Fibroblast of lung (primary cell): ENCODE measurements at regions not wholly inside any gene's neighbourhood (a gene's known extent, or its start where the extent isn't known, plus 50 kb on each side); places are given as distances from the start of the nearest gene placed in this dataset.

ENCODE experiments used
- DNase-seq, 2 donors: peaks; one replicate each; pipeline versions ENCODE4 v3.0.0 to v3.0.0-alpha.2; 2010; ENCODE audit warnings: low read depth in 2 of 2
- H2AFZ ChIP-seq: 2 replicates; pipeline ENCODE4 v1.5.1; 2012; ENCODE audit warnings: low read length, control low read depth, inconsistent platforms
- H3K27ac ChIP-seq: 2 replicates; pipeline ENCODE4 v1.5.1; 2011; ENCODE audit warnings: low read length, control low read depth; ENCODE audit not compliant: insufficient read depth
- H3K27me3 ChIP-seq: 2 replicates; pipeline ENCODE4 v1.5.1; 2011; ENCODE audit warnings: mild to moderate bottlenecking, low read length; ENCODE audit not compliant: control insufficient read depth, insufficient read depth
- H3K36me3 ChIP-seq: 2 replicates; pipeline ENCODE4 v1.5.1; 2011; ENCODE audit warnings: low read length; ENCODE audit not compliant: control insufficient read depth, insufficient read depth
- H3K4me1 ChIP-seq: 2 replicates; pipeline ENCODE4 v1.5.1; 2011; ENCODE audit warnings: low read length; ENCODE audit not compliant: control insufficient read depth, insufficient read depth; ENCODE audit errors: extremely low read depth
- H3K4me2 ChIP-seq: 2 replicates; pipeline ENCODE4 v1.5.1; 2011; ENCODE audit warnings: low read length, control low read depth; ENCODE audit not compliant: insufficient read depth; ENCODE audit errors: extremely low read depth
- H3K4me3 ChIP-seq, 4 experiments: fragments of 200-600 bp in 1 of 4; sonication (generic) in 1 of 4; replicated peaks in 1 of 4; 2 replicates each; pipeline ENCODE4 v1.5.1; 2011 to 2016; ENCODE audit warnings: low read length in 4 of 4, low read depth in 3 of 4, mild to moderate bottlenecking in 3 of 4, control low read depth in 2 of 4, inconsistent platforms in 1 of 4, mixed read lengths in 1 of 4; ENCODE audit not compliant: insufficient read depth in 1 of 4; ENCODE audit errors: control extremely low read depth in 1 of 4
- H3K79me2 ChIP-seq: 2 replicates; pipeline ENCODE4 v1.5.1; 2012; ENCODE audit warnings: mild to moderate bottlenecking, low read length, inconsistent platforms; ENCODE audit not compliant: control insufficient read depth, insufficient read depth
- H3K9ac ChIP-seq: 2 replicates; pipeline ENCODE4 v1.5.1; 2011; ENCODE audit warnings: mild to moderate bottlenecking, low read length, control low read depth; ENCODE audit not compliant: insufficient read depth
- H3K9me3 ChIP-seq: 2 replicates; pipeline ENCODE4 v1.5.1; 2012; ENCODE audit warnings: low read depth, low read length; ENCODE audit not compliant: control insufficient read depth, insufficient read depth
- H4K20me1 ChIP-seq: 2 replicates; pipeline ENCODE4 v1.5.1; 2011; ENCODE audit warnings: low read length; ENCODE audit not compliant: control insufficient read depth, insufficient read depth; ENCODE audit errors: extremely low read depth
- CTCF ChIP-seq, 2 donors: IDR thresholded peaks in 1 of 2; conservative IDR thresholded peaks in 1 of 2; 1 replicate in 1 of 2; 2 replicates in 1 of 2; pipeline ENCODE4 v1.5.1; 2011 to 2012; ENCODE audit warnings: low read length in 2 of 2, control low read depth in 1 of 2, inconsistent platforms in 1 of 2, low read depth in 1 of 2, mild to moderate bottlenecking in 1 of 2
- EZH2 ChIP-seq: IDR thresholded peaks from 2 replicates; pipeline ENCODE4 v1.5.1; 2012; ENCODE audit warnings: low read length, control low read depth, mild to moderate bottlenecking; ENCODE audit errors: missing control alignments

- Histone ChIP-seq H3K27ac (no peak overlapping the region), H3K4me2 (no peak overlapping the region), H3K27me3 (no peaks in the 10 kb centered on the region), H3K9ac (no peak overlapping the region), H3K79me2 (no peaks in the 10 kb centered on the region), H3K4me3 (no peak overlapping the region), H3K36me3 (no peaks in the 10 kb centered on the region), H3K4me1 (no peaks in the 10 kb centered on the region), H3K9me3 (no peaks in the 10 kb centered on the region), H4K20me1 (no peaks in the 10 kb centered on the region), H2AFZ (no peak overlapping the region)
- TF ChIP-seq EZH2 (no peak), CTCF (conservative IDR thresholded peaks at IDR 0.05 in 1 of 2, IDR thresholded peaks at IDR 0.05 in 1 of 2; ENCODE audit: low read depth in 1 of 2, low read length in 2 of 2) (no peak)
- DNase-seq: no peak
Observed at GRCh38 chr18:67354692-67355091, 161.8 kb downstream of the DSEL start.

GRCh38 chr18:67354091-67354490 lies 162.4 kb downstream of the DSEL start:
- H3K4me2 ChIP-seq: no peak overlapping the region
- H3K36me3 ChIP-seq: no peaks in the 10 kb centered on the region
- no peak overlapping the region for H3K4me3 ChIP-seq
- no peaks in the 10 kb centered on the region for H3K79me2 ChIP-seq
- no peak overlapping the region for H3K27ac ChIP-seq
- H3K27me3 ChIP-seq: no peaks in the 10 kb centered on the region
- no peak for TF ChIP-seq EZH2
- no peak for TF ChIP-seq CTCF (conservative IDR thresholded peaks at IDR 0.05 in 1 of 2, IDR thresholded peaks at IDR 0.05 in 1 of 2; ENCODE audit: low read depth in 1 of 2, low read length in 2 of 2)
- no peak for DNase-seq
- no peak overlapping the region for H2AFZ ChIP-seq
- no peaks in the 10 kb centered on the region for H4K20me1 ChIP-seq
- H3K9ac ChIP-seq: no peak overlapping the region
- H3K9me3 ChIP-seq: no peaks in the 10 kb centered on the region
- H3K4me1 ChIP-seq: no peaks in the 10 kb centered on the region

- no peak overlapping the region for H3K4me3 ChIP-seq
- H3K9ac ChIP-seq: no peak overlapping the region
- no peak for DNase-seq
- TF ChIP-seq CTCF (conservative IDR thresholded peaks at IDR 0.05 in 1 of 2, IDR thresholded peaks at IDR 0.05 in 1 of 2; ENCODE audit: low read depth in 1 of 2, low read length in 2 of 2): no peak
- TF ChIP-seq EZH2: no peak
- no peak overlapping the region for H2AFZ ChIP-seq
- no peaks in the 10 kb centered on the region for H3K27me3 ChIP-seq
- no peaks in the 10 kb centered on the region for H3K4me1 ChIP-seq
- no peaks in the 10 kb centered on the region for H4K20me1 ChIP-seq
- H3K27ac ChIP-seq: no peak overlapping the region
- no peaks in the 10 kb centered on the region for H3K9me3 ChIP-seq
- H3K79me2 ChIP-seq: no peaks in the 10 kb centered on the region
- H3K4me2 ChIP-seq: no peak overlapping the region
- H3K36me3 ChIP-seq: no peaks in the 10 kb centered on the region
Observed at GRCh38 chr18:67347438-67347837, 169.1 kb downstream of the DSEL start.
